OCI-LY3 (cell line): ENCODE measurements at regions not wholly inside any gene's neighbourhood (a gene's known extent, or its start where the extent isn't known, plus 50 kb on each side); places are given as distances from the start of the nearest gene placed in this dataset.

ENCODE experiments used
- H2AFZ ChIP-seq: fragments of 200-600, 300-600 bp; shearing (Covaris generic); 2 replicates; pipeline ENCODE4 v1.6.0; 2014; ENCODE audit warnings: antibody characterized with exemption, low read depth, low read length
- H3K27ac ChIP-seq: fragments of 200-600, 300-600 bp; sonication (generic); 2 replicates; pipeline ENCODE4 v1.5.1; 2014; ENCODE audit warnings: mild to moderate bottlenecking, low read length, moderate library complexity, mixed read lengths
- H3K27me3 ChIP-seq: fragments of 200-600, 300-600 bp; sonication (generic); 2 replicates; pipeline ENCODE4 v1.6.1; 2014; ENCODE audit warnings: low read depth, low read length, mixed read lengths
- H3K36me3 ChIP-seq: fragments of 200-600, 300-600 bp; sonication (generic); replicated peaks from 2 replicates; pipeline ENCODE3; 2014; ENCODE audit warnings: low read depth, low read length, mixed read lengths
- H3K4me1 ChIP-seq: fragments of 300-600, 200-600 bp; sonication (generic); 2 replicates; pipeline ENCODE4 v1.6.1; 2014; ENCODE audit warnings: low read length, mixed read lengths
- H3K4me2 ChIP-seq: fragments of 200-600, 300-600 bp; sonication (generic); 2 replicates; pipeline ENCODE4 v1.6.1; 2014; ENCODE audit warnings: low read length, mixed read lengths
- H3K4me3 ChIP-seq: fragments of 300-600, 200-600 bp; sonication (generic); 2 replicates; pipeline ENCODE4 v1.5.1; 2014; ENCODE audit warnings: antibody characterized with exemption, mild to moderate bottlenecking, low read length, moderate library complexity
- H3K79me2 ChIP-seq: fragments of 300-600, 200-600 bp; shearing (Covaris generic); 2 replicates; pipeline ENCODE4 v1.6.1; 2014; ENCODE audit warnings: mild to moderate bottlenecking, low read length, mixed read lengths
- H3K9ac ChIP-seq: fragments of 300-600, 200-600 bp; shearing (Covaris generic); 2 replicates; pipeline ENCODE4 v1.6.0; 2014; ENCODE audit warnings: mild to moderate bottlenecking, low read length, moderate library complexity
- H3K9me3 ChIP-seq: fragments of 200-600, 300-600 bp; shearing (Covaris generic); 2 replicates; pipeline ENCODE4 v1.6.1; 2014; ENCODE audit warnings: low read length, mixed read lengths; ENCODE audit not compliant: insufficient read depth
- H4K20me1 ChIP-seq: fragments of 200-600, 300-600 bp; sonication (generic); 2 replicates; pipeline ENCODE4 v1.6.1; 2016; ENCODE audit warnings: low read length, mixed read lengths; ENCODE audit not compliant: insufficient read depth
- CTCF ChIP-seq: fragments of 200-600, 300-600 bp; sonication (generic); IDR thresholded peaks from 2 replicates; pipeline ENCODE4 v1.5.1; 2014; ENCODE audit warnings: antibody characterized with exemption, low read length, low read depth
- EZH2phosphoT487 ChIP-seq: fragments of 200-600 bp; shearing (Covaris generic); IDR thresholded peaks from 2 replicates; pipeline ENCODE4 v1.6.1; 2018; ENCODE audit warnings: antibody characterized with exemption, mixed run types, low read depth

- peak overlapping the region; percentile 61 for H3K4me3 ChIP-seq
- TF ChIP-seq CTCF, result peak; percentile 79
- TF ChIP-seq EZH2phosphoT487, result no peak
- H3K4me1 ChIP-seq, result peaks cover 8% of the 10 kb centered on the region; the same call in 1 of the 2 replicates
- peaks cover 10% of the 10 kb centered on the region for H3K27me3 ChIP-seq
- no peak overlapping the region for H3K27ac ChIP-seq
- no peaks in the 10 kb centered on the region for H3K79me2 ChIP-seq
- no peaks in the 10 kb centered on the region for H3K9me3 ChIP-seq
- H3K9ac ChIP-seq, result peak overlapping the region; percentile 33
- H4K20me1 ChIP-seq, result no peaks in the 10 kb centered on the region
- H3K4me2 ChIP-seq, result peak overlapping the region; percentile 74
- H3K36me3 ChIP-seq, result no peaks in the 10 kb centered on the region
- peak overlapping the region; percentile 76 for H2AFZ ChIP-seq
Observed at GRCh38 chr4:53908661-53909078, 155.7 kb downstream of the CHIC2 start.

GRCh38 chr4:53907772-53908171 is 156.6 kb downstream of the CHIC2 start:
- H3K27ac ChIP-seq, result no peak overlapping the region
- H3K36me3 ChIP-seq, result no peaks in the 10 kb centered on the region

GRCh38 chr4:53906606-53907190 is 157.7 kb downstream of the CHIC2 start:
- no peaks in the 10 kb centered on the region for H3K79me2 ChIP-seq

More at GRCh38 chr4:53907772-53908171, 156.6 kb downstream of the CHIC2 start:
- peaks cover 8% of the 10 kb centered on the region; the same call in 1 of the 2 replicates for H3K4me1 ChIP-seq
- H3K4me2 ChIP-seq, result no peak overlapping the region
- H3K79me2 ChIP-seq, result no peaks in the 10 kb centered on the region
- no peak overlapping the region for H3K9ac ChIP-seq
- TF ChIP-seq CTCF (no peak), EZH2phosphoT487 (no peak)
- no peak overlapping the region for H3K4me3 ChIP-seq
- H2AFZ ChIP-seq, result no peak overlapping the region
- no peaks in the 10 kb centered on the region for H4K20me1 ChIP-seq
- H3K27me3 ChIP-seq, result peaks cover 10% of the 10 kb centered on the region
- H3K9me3 ChIP-seq, result no peaks in the 10 kb centered on the region

More at GRCh38 chr4:53906606-53907190, 157.7 kb downstream of the CHIC2 start:
- Histone ChIP-seq H3K4me2 (peak overlapping the region; percentile 73), H3K27ac (no peak overlapping the region), H3K9me3 (no peaks in the 10 kb centered on the region), H3K9ac (peak overlapping the region; percentile 23; the same call in 1 of the 2 replicates), H3K36me3 (no peaks in the 10 kb centered on the region), H3K27me3 (peaks cover 10% of the 10 kb centered on the region), H3K4me3 (peak overlapping the region; percentile 73), H4K20me1 (no peaks in the 10 kb centered on the region), H2AFZ (peak overlapping the region; percentile 79), H3K4me1 (peaks cover 8% of the 10 kb centered on the region; the same call in 1 of the 2 replicates)
- TF ChIP-seq CTCF (no peak), EZH2phosphoT487 (no peak)
